CD4-positive, alpha-beta T cell (primary cell): ENCODE measurements at regions not wholly inside any gene's neighbourhood (a gene's known extent, or its start where the extent isn't known, plus 50 kb on each side); places are given as distances from the start of the nearest gene placed in this dataset.

Experiments
- ATAC-seq: fragments of 200-7000 bp; cut with Tn5 transposase; one replicate; pipeline ENCODE4 v1.10.0; 2022; ENCODE audit warnings: mild to moderate bottlenecking; ENCODE audit not compliant: poor library complexity
- CTCF ChIA-PET: fragments of 350-600 bp; sonication (Branson Sonifier 250); formaldehyde crosslinking; loops from one replicate; lab custom pipeline; 2021; ENCODE audit warnings: antibody characterized with exemption, inconsistent platforms; lab: Charles Lee
- POLR2A ChIA-PET: fragments of 350-600 bp; sonication (Branson Sonifier 250); formaldehyde crosslinking; loops from one replicate; lab custom pipeline; 2021; ENCODE audit warnings: antibody characterized with exemption, inconsistent platforms; lab: Charles Lee
- DNase-seq, 14 experiments: peaks; one replicate each; pipeline ENCODE4 v3.0.0-alpha.2; 2013 to 2020; ENCODE audit warnings: mixed read lengths in 2 of 14
- H3K27ac ChIP-seq, 2 donors: one replicate each; pipeline versions ENCODE4 v1.5.1 to v1.7.0; 2013; ENCODE audit warnings: low read length in 2 of 2, low read depth in 1 of 2, mild to moderate bottlenecking in 1 of 2
- H3K27me3 ChIP-seq, 2 experiments: 1 replicate in 1 of 2; 2 replicates in 1 of 2; pipeline versions ENCODE4 v1.6.1 to v1.7.0; 2013; ENCODE audit warnings: low read length in 2 of 2, control low read depth in 1 of 2, mild to moderate bottlenecking in 1 of 2, moderate library complexity in 1 of 2; ENCODE audit not compliant: insufficient read depth in 2 of 2, control insufficient read depth in 1 of 2
- H3K36me3 ChIP-seq: one replicate; pipeline ENCODE4 v1.6.1; 2013; ENCODE audit warnings: low read length, control low read depth; ENCODE audit not compliant: insufficient read depth
- H3K4me1 ChIP-seq: one replicate; pipeline ENCODE4 v1.6.1; 2013; ENCODE audit warnings: low read length, control low read depth; ENCODE audit not compliant: insufficient read depth
- H3K4me3 ChIP-seq: one replicate; pipeline ENCODE4 v1.5.1; 2013; ENCODE audit warnings: mild to moderate bottlenecking, low read length, moderate library complexity
- H3K9me3 ChIP-seq, 2 experiments: 1 replicate in 1 of 2; 2 replicates in 1 of 2; pipeline versions ENCODE4 v1.6.1 to v1.7.0; 2013; ENCODE audit warnings: low read length in 2 of 2, mild to moderate bottlenecking in 2 of 2, control low read depth in 1 of 2, moderate library complexity in 1 of 2; ENCODE audit not compliant: control insufficient read depth in 1 of 2, insufficient read depth in 1 of 2
- H3K27ac Mint-ChIP-seq: one replicate; pipeline ENCODE4 v1.8.0; 2020; ENCODE audit warnings: mixed read lengths
- H3K27me3 Mint-ChIP-seq: one replicate; pipeline ENCODE4 v1.8.0; 2021; ENCODE audit warnings: mixed read lengths
- H3K36me3 Mint-ChIP-seq: one replicate; pipeline ENCODE4 v1.8.0; 2021; ENCODE audit warnings: low read depth, mixed read lengths
- H3K4me1 Mint-ChIP-seq: one replicate; pipeline ENCODE4 v1.8.0; 2021; ENCODE audit warnings: low read depth, mixed read lengths
- H3K4me3 Mint-ChIP-seq: one replicate; pipeline ENCODE4 v1.8.0; 2020; ENCODE audit warnings: mild to moderate bottlenecking, mixed read lengths
- H3K9me3 Mint-ChIP-seq: one replicate; pipeline ENCODE4 v1.8.0; 2020; ENCODE audit warnings: mixed read lengths
- intact Hi-C, 2 experiments: fragments of 100-400 bp; cut with DNase I in 1 of 2; cut with micrococcal nuclease in 1 of 2; formaldehyde crosslinking; loops; one replicate each; pipeline versions ENCODE4 v1.15.1 to v1.9.0; 2023 to 2025; cut with DNase I, micrococcal nuclease
- TF ChIP-seq, protein P1 (sequence below): fragments of 200-600 bp; IDR thresholded peaks from one replicate; pipeline ENCODE4 v1.8.0; 2022; ENCODE audit warnings: antibody characterized with exemption, mild to moderate bottlenecking

DNA sequence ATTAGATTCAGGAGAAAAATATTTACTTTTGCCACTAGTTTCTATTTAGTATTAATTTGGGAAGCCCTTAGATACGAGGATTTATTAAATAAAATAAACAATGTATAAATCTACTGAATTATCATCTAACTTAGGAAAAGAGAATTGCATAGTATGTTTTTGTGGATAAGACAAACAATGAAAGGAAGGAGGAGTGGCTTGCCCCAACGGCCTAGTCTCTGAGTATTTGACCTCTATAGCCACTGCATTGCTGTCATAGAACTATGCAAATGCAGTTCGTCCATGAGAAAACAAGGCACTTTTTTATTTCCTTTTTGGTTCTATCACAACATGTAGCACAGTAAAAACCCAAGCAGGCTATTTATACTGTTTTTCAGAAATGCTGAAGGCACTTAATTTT is 321.2 kb upstream of the CCNH start:
- Histone ChIP-seq H3K4me3 (no peak overlapping the region), H3K4me1 (no peaks in the 10 kb centered on the region), H3K36me3 (no peaks in the 10 kb centered on the region), H3K27ac (no peak overlapping the region), H3K9me3 (no peaks in the 10 kb centered on the region), H3K27me3 (no peaks in the 10 kb centered on the region)
- Mint-ChIP-seq H3K27ac (no peak overlapping the region), H3K27me3 (peaks cover 5% of the 10 kb centered on the region), H3K4me1 (no peaks in the 10 kb centered on the region), H3K4me3 (no peak overlapping the region), H3K36me3 (no peaks in the 10 kb centered on the region), H3K9me3 (no peaks in the 10 kb centered on the region)
- ATAC-seq = no peak
- TF ChIP-seq, protein P1, sequence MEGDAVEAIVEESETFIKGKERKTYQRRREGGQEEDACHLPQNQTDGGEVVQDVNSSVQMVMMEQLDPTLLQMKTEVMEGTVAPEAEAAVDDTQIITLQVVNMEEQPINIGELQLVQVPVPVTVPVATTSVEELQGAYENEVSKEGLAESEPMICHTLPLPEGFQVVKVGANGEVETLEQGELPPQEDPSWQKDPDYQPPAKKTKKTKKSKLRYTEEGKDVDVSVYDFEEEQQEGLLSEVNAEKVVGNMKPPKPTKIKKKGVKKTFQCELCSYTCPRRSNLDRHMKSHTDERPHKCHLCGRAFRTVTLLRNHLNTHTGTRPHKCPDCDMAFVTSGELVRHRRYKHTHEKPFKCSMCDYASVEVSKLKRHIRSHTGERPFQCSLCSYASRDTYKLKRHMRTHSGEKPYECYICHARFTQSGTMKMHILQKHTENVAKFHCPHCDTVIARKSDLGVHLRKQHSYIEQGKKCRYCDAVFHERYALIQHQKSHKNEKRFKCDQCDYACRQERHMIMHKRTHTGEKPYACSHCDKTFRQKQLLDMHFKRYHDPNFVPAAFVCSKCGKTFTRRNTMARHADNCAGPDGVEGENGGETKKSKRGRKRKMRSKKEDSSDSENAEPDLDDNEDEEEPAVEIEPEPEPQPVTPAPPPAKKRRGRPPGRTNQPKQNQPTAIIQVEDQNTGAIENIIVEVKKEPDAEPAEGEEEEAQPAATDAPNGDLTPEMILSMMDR = no peak
- intact Hi-C loops = no loop called here
- ChIA-PET CTCF (no interaction called here), POLR2A (no interaction called here)
- DNase-seq = no peak

DNA sequence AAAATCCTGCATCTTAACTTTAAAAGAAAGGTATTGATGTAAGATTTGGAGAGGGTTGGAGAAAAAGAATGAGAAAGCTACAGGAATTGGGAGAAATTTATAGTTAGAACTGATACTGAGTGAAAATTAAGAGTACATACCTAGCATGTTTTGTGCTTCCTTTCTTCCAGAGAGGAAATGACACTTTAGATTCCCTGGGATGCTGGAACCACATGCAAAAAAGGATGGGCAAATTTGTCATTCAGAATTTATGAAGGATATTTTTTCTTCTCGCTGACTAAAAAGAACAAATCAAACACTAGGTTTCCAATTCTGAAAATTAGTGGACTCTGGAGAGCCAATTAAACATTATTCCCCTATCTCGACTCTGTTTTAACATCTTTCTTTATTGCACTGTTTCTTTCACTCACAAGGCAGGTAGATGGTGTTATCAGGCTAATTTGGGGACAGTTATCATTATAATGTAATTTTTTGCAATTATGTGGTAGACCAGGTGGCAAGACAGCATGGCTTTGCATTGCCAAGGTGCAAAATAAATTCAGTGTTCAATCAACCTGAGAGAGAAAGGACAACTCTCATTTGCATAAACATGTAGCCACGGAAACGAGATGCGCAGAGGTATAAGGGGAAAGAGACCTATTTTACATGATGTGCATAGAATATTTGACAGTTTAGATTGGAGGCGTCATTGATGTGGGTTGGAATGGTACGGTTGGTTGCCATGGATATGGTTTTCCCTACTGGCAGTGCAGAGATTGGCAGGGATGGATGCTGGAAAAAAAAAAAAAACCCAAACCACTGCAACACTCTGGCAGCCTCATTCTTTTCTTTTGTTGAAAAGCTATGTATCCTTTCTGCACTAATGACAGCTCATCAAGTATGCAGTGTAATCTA is 320.4 kb upstream of the CCNH start:
- Histone ChIP-seq H3K4me1 (no peaks in the 10 kb centered on the region), H3K4me3 (no peak overlapping the region), H3K27me3 (no peaks in the 10 kb centered on the region), H3K9me3 (no peaks in the 10 kb centered on the region), H3K36me3 (no peaks in the 10 kb centered on the region), H3K27ac (no peak overlapping the region)
- DNase-seq = no peak
- no peak overlapping the region for H3K27ac Mint-ChIP-seq
- H3K27me3 Mint-ChIP-seq = peaks cover 5% of the 10 kb centered on the region
- no peaks in the 10 kb centered on the region for H3K36me3 Mint-ChIP-seq
- no peak overlapping the region for H3K4me3 Mint-ChIP-seq
- TF ChIP-seq, protein P1 = no peak
- intact Hi-C loops = no loop called here
- no peak for ATAC-seq
- H3K9me3 Mint-ChIP-seq = no peaks in the 10 kb centered on the region
- POLR2A ChIA-PET = no interaction called here
- H3K4me1 Mint-ChIP-seq = no peaks in the 10 kb centered on the region
- CTCF ChIA-PET = no interaction called here

DNA sequence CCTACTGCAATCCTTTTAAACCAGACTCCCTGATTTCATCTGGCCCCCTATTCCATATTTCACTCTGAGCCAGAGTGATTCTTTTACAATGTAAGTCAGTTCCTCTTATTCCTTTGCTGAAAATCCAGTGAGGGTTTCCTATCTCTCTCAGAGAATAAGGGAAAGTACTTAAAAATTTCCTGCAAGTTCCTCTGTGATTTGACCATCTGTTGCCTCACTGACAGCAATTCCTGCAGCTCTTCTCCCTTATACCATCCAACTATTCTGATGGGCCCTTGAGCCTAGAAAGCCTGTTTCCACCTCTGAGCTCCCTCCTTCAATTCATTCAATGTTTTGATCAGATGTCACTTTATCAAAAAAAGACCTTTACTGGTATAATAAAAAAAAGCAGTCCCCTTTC is 317.1 kb upstream of the CCNH start:
- no peaks in the 10 kb centered on the region for H3K27me3 ChIP-seq
- POLR2A ChIA-PET = no interaction called here
- no peaks in the 10 kb centered on the region for H3K9me3 Mint-ChIP-seq
- CTCF ChIA-PET = no interaction called here
- no peaks in the 10 kb centered on the region for H3K36me3 Mint-ChIP-seq
- H3K4me3 Mint-ChIP-seq = no peak overlapping the region
- H3K4me1 Mint-ChIP-seq = no peaks in the 10 kb centered on the region
- intact Hi-C loops = no loop called here
- no peaks in the 10 kb centered on the region for H3K36me3 ChIP-seq
- no peak for ATAC-seq
- DNase-seq = no peak
- TF ChIP-seq, protein P1 = no peak
- H3K27me3 Mint-ChIP-seq = peaks cover 5% of the 10 kb centered on the region
- no peak overlapping the region for H3K27ac Mint-ChIP-seq
- H3K27ac ChIP-seq = no peak overlapping the region
- H3K9me3 ChIP-seq = no peaks in the 10 kb centered on the region
- no peak overlapping the region for H3K4me3 ChIP-seq
- H3K4me1 ChIP-seq = no peaks in the 10 kb centered on the region
